ENCODE measurements at regions not wholly inside any gene's neighbourhood (a gene's known extent, or its start where the extent isn't known, plus 50 kb on each side); places are given as distances from the start of the nearest gene placed in this dataset.

GRCh38 chr4:61070269-61070668, 129.9 kb upstream of the ADGRL3 start:
- Histone ChIP-seq H3K36me3 (ENCODE audit: control insufficient read depth, insufficient read depth, low read length) (no peaks in the 10 kb centered on the region), H3K4me3 (ENCODE audit: low read depth, low read length) (no peak overlapping the region), H3K27me3 (ENCODE audit: control insufficient read depth, insufficient read depth, low read length) (no peaks in the 10 kb centered on the region)
- ChIA-PET CTCF (no interaction called here), POLR2A (no interaction called here)
- DNase-seq (ENCODE audit: low read depth), result no peak
- TF ChIP-seq CTCF (IDR thresholded peaks at IDR 0.05; ENCODE audit: insufficient read depth, low read depth, low read length), result no peak

GRCh38 chr4:61079427-61079826, 120.7 kb upstream of the ADGRL3 start:
- Histone ChIP-seq H3K4me3 (ENCODE audit: low read depth, low read length) (no peak overlapping the region), H3K36me3 (ENCODE audit: control insufficient read depth, insufficient read depth, low read length) (no peaks in the 10 kb centered on the region), H3K27me3 (ENCODE audit: control insufficient read depth, insufficient read depth, low read length) (no peaks in the 10 kb centered on the region)
- ChIA-PET POLR2A (no interaction called here), CTCF (no interaction called here)
- DNase-seq (ENCODE audit: low read depth), result no peak
- TF ChIP-seq CTCF (IDR thresholded peaks at IDR 0.05; ENCODE audit: insufficient read depth, low read depth, low read length), result no peak

GRCh38 chr4:61079976-61080375, 120.2 kb upstream of the ADGRL3 start:
- TF ChIP-seq CTCF (IDR thresholded peaks at IDR 0.05; ENCODE audit: insufficient read depth, low read depth, low read length), result no peak
- no peak for DNase-seq (ENCODE audit: low read depth)
- no peaks in the 10 kb centered on the region for H3K27me3 ChIP-seq (ENCODE audit: control insufficient read depth, insufficient read depth, low read length)
- no peaks in the 10 kb centered on the region for H3K36me3 ChIP-seq (ENCODE audit: control insufficient read depth, insufficient read depth, low read length)
- no peak overlapping the region for H3K4me3 ChIP-seq (ENCODE audit: low read depth, low read length)
- POLR2A ChIA-PET, result no interaction called here
- CTCF ChIA-PET, result no interaction called here

- no peaks in the 10 kb centered on the region for H3K36me3 ChIP-seq (ENCODE audit: control insufficient read depth, insufficient read depth, low read length)
- no peaks in the 10 kb centered on the region for H3K27me3 ChIP-seq (ENCODE audit: control insufficient read depth, insufficient read depth, low read length)
- no peak for DNase-seq (ENCODE audit: low read depth)
- TF ChIP-seq CTCF (IDR thresholded peaks at IDR 0.05; ENCODE audit: insufficient read depth, low read depth, low read length), result no peak
- no peak overlapping the region for H3K4me3 ChIP-seq (ENCODE audit: low read depth, low read length)
- ChIA-PET POLR2A (no interaction called here), CTCF (no interaction called here)
Measured at GRCh38 chr4:61085534-61085933, 114.6 kb upstream of the ADGRL3 start.

- Histone ChIP-seq H3K4me3 (ENCODE audit: low read depth, low read length) (no peak overlapping the region), H3K36me3 (ENCODE audit: control insufficient read depth, insufficient read depth, low read length) (no peaks in the 10 kb centered on the region), H3K27me3 (ENCODE audit: control insufficient read depth, insufficient read depth, low read length) (no peaks in the 10 kb centered on the region)
- ChIA-PET CTCF (no interaction called here), POLR2A (no interaction called here)
- TF ChIP-seq CTCF (IDR thresholded peaks at IDR 0.05; ENCODE audit: insufficient read depth, low read depth, low read length), result no peak
- DNase-seq (ENCODE audit: low read depth), result no peak
Measured at GRCh38 chr4:61086357-61086756, 113.8 kb upstream of the ADGRL3 start.
